ENCODE measurements at regions not wholly inside any gene's neighbourhood (a gene's known extent, or its start where the extent isn't known, plus 50 kb on each side); places are given as distances from the start of the nearest gene placed in this dataset.

- ChIA-PET POLR2A (no interaction called here), CTCF (no interaction called here)
- TF ChIP-seq BHLHE40 (IDR thresholded peaks at IDR 0.05; ENCODE audit: borderline replicate concordance), result no peak
Measured at GRCh38 chr6:84349542-84349941, 122.1 kb upstream of the CEP162 start.

DNA sequence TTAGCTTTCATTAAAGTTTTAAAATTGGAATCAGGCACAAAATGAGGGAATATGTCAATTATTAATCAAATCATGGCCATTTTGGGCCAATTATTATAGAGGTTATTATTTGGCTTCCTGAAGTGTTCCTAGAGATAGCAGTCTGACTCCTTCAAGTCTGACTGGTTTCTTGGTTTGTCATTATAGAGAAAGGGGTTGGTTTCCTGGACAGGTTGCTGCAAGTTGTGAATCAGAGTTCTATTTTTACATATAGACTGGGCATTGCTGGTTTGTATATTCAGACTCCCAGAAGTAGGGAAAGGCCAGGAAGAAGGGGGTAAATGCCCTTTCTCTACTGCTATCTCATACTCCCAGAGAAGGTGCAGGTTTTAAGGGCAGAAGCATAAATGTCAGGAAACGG is 121.4 kb upstream of the CEP162 start:
- no peak for DNase-seq (ENCODE audit: extremely low spot score)
- CTCF ChIA-PET, result interaction anchor here (1.1 kb wide), 1 partner anchor 74 kb away, joined by 3 read pairs; no protein-coding TSS in a partner anchor
- POLR2A ChIA-PET, result no interaction called here
- TF ChIP-seq CTBP1 (IDR thresholded peaks at IDR 0.05; ENCODE audit: borderline replicate concordance), result no peak
- TF ChIP-seq PKNOX1 (IDR thresholded peaks at IDR 0.05), result no peak
- no peak for TF ChIP-seq ARNT (IDR thresholded peaks at IDR 0.05)
- TF ChIP-seq LEF1 (IDR thresholded peaks at IDR 0.05; ENCODE audit: borderline replicate concordance), result no peak
- no peak for TF ChIP-seq BHLHE40 (IDR thresholded peaks at IDR 0.05; ENCODE audit: borderline replicate concordance)
- TF ChIP-seq HDGF (IDR thresholded peaks at IDR 0.05; ENCODE audit: borderline replicate concordance), result no peak
- no peak for TF ChIP-seq L3MBTL2 (conservative IDR thresholded peaks at IDR 0.05)
- no peak for TF ChIP-seq ZNF384 (IDR thresholded peaks at IDR 0.05)
- no peak for TF ChIP-seq FOXK2 (IDR thresholded peaks at IDR 0.05)
- no peak for TF ChIP-seq SP1 (IDR thresholded peaks at IDR 0.05)
- TF ChIP-seq ELF4 (IDR thresholded peaks at IDR 0.05), result no peak
- TF ChIP-seq NFRKB (IDR thresholded peaks at IDR 0.05), result no peak
- TF ChIP-seq FOXM1 (IDR thresholded peaks at IDR 0.05; ENCODE audit: borderline replicate concordance), result no peak
- no peak for TF ChIP-seq TARDBP (IDR thresholded peaks at IDR 0.05)
- TF ChIP-seq FOXA1 (IDR thresholded peaks at IDR 0.05), result no peak
- TF ChIP-seq SUZ12 (IDR thresholded peaks at IDR 0.05), result no peak

More at GRCh38 chr6:84349542-84349941, 122.1 kb upstream of the CEP162 start:
- no peak for DNase-seq (ENCODE audit: extremely low spot score)

DNA sequence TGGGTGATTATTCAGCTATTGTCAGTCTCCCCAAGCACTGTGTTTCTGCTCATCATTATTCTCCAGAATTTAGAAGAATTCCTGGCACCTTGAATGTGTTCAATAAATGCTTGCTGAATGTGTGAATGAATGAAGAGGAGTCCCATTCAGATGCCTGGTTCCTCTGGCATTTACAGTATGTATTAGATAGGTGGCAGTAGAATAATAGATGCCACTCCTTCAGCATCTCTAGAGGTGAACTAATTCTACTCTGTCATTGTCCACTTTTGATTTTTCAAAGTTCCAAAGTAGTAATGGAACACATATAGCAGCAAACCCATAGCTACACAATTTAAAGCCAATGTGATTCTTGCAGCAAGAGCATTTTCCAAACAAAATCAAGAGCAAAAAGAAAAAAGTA is 118.9 kb upstream of the CEP162 start:
- no peak for TF ChIP-seq SUZ12 (IDR thresholded peaks at IDR 0.05)
- no peak for TF ChIP-seq LEF1 (IDR thresholded peaks at IDR 0.05; ENCODE audit: borderline replicate concordance)
- TF ChIP-seq BHLHE40 (IDR thresholded peaks at IDR 0.05; ENCODE audit: borderline replicate concordance), result no peak
- TF ChIP-seq TARDBP (IDR thresholded peaks at IDR 0.05), result no peak
- no peak for TF ChIP-seq L3MBTL2 (conservative IDR thresholded peaks at IDR 0.05)
- TF ChIP-seq ELF4 (IDR thresholded peaks at IDR 0.05), result no peak
- no peak for TF ChIP-seq HDGF (IDR thresholded peaks at IDR 0.05; ENCODE audit: borderline replicate concordance)
- no peak for TF ChIP-seq ARNT (IDR thresholded peaks at IDR 0.05)
- no peak for TF ChIP-seq CTBP1 (IDR thresholded peaks at IDR 0.05; ENCODE audit: borderline replicate concordance)
- TF ChIP-seq ZNF384 (IDR thresholded peaks at IDR 0.05), result no peak
- TF ChIP-seq FOXK2 (IDR thresholded peaks at IDR 0.05), result no peak
- POLR2A ChIA-PET, result no interaction called here
- CTCF ChIA-PET, result interaction anchor here (1.0 to 1.3 kb wide), 2 partner anchors 21 to 76 kb away, joined by 3 read pairs; no protein-coding TSS in a partner anchor
- no peak for DNase-seq (ENCODE audit: extremely low spot score)

DNA sequence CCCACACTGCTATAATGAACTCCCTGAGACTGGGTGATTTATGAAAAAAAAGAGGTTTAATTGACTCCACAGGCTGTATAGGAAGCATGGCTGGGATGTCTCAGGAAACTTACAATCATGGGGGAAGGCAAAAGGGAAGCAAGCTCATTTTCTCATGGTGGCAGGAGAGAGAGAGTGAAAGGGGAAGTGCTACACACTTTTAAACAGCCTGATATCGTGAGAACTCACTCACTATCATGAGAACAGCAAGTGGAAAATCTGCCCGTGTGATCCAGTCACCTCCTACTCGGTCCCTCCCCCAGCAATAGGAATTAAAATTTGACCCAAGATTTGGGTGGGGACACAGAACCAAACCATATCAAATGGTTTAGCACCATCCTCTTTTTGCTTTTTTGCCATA is 116.6 kb upstream of the CEP162 start:
- CTCF ChIA-PET, result interaction anchor here (0.5 kb wide), 1 partner anchor 69 kb away, joined by 3 read pairs; no protein-coding TSS in a partner anchor
- TF ChIP-seq LEF1 (IDR thresholded peaks at IDR 0.05; ENCODE audit: borderline replicate concordance) (no peak), PKNOX1 (IDR thresholded peaks at IDR 0.05) (no peak), NFRKB (IDR thresholded peaks at IDR 0.05) (no peak), SP1 (IDR thresholded peaks at IDR 0.05) (no peak), FOXA1 (IDR thresholded peaks at IDR 0.05) (no peak), FOXK2 (IDR thresholded peaks at IDR 0.05) (no peak), ARNT (IDR thresholded peaks at IDR 0.05) (no peak), ZNF384 (IDR thresholded peaks at IDR 0.05) (no peak), ELF4 (IDR thresholded peaks at IDR 0.05) (no peak), FOXM1 (IDR thresholded peaks at IDR 0.05; ENCODE audit: borderline replicate concordance) (no peak), HDGF (IDR thresholded peaks at IDR 0.05; ENCODE audit: borderline replicate concordance) (no peak), TARDBP (IDR thresholded peaks at IDR 0.05) (no peak), BHLHE40 (IDR thresholded peaks at IDR 0.05; ENCODE audit: borderline replicate concordance) (no peak)
- POLR2A ChIA-PET, result no interaction called here
- no peak for DNase-seq (ENCODE audit: extremely low spot score)

DNA sequence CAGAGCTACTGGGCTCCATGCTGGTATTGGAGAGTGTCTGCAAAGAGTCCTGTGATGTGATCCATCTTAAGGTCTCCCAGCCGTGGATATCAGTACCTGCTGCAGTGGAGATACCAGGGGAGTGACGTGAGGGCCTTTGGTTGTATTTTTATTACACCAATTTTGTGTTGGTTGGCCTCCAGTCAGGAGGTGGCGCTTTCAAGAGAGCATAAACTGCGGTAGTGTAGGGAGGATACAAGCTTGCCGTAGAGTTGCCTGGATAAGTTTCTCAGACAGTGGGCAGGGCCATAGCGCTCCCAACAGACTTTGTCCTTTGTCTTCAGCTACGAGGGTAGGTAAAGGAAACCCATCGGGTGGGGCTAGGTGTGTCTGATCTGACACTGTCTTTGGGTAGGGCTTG is 113.0 kb upstream of the CEP162 start:
- POLR2A ChIA-PET, result no interaction called here
- DNase-seq (ENCODE audit: extremely low spot score), result no peak
- no peak for TF ChIP-seq HDGF (IDR thresholded peaks at IDR 0.05; ENCODE audit: borderline replicate concordance)
- no peak for TF ChIP-seq BHLHE40 (IDR thresholded peaks at IDR 0.05; ENCODE audit: borderline replicate concordance)
- TF ChIP-seq PKNOX1 (IDR thresholded peaks at IDR 0.05), result no peak
- no peak for TF ChIP-seq NFRKB (IDR thresholded peaks at IDR 0.05)
- TF ChIP-seq ARNT (IDR thresholded peaks at IDR 0.05), result no peak
- no peak for TF ChIP-seq SUZ12 (IDR thresholded peaks at IDR 0.05)
- no peak for TF ChIP-seq SP1 (IDR thresholded peaks at IDR 0.05)
- no peak for TF ChIP-seq FOXK2 (IDR thresholded peaks at IDR 0.05)
- no peak for TF ChIP-seq L3MBTL2 (conservative IDR thresholded peaks at IDR 0.05)
- TF ChIP-seq FOXM1 (IDR thresholded peaks at IDR 0.05; ENCODE audit: borderline replicate concordance), result no peak
- TF ChIP-seq CTBP1 (IDR thresholded peaks at IDR 0.05; ENCODE audit: borderline replicate concordance), result no peak
- TF ChIP-seq ELF4 (IDR thresholded peaks at IDR 0.05), result no peak
- TF ChIP-seq ZNF384 (IDR thresholded peaks at IDR 0.05), result no peak
- no peak for TF ChIP-seq LEF1 (IDR thresholded peaks at IDR 0.05; ENCODE audit: borderline replicate concordance)
- no peak for TF ChIP-seq TARDBP (IDR thresholded peaks at IDR 0.05)
- CTCF ChIA-PET, result interaction anchor here (0.7 kb wide), 1 partner anchor 1142 kb away, joined by 3 read pairs; no protein-coding TSS in a partner anchor

DNA sequence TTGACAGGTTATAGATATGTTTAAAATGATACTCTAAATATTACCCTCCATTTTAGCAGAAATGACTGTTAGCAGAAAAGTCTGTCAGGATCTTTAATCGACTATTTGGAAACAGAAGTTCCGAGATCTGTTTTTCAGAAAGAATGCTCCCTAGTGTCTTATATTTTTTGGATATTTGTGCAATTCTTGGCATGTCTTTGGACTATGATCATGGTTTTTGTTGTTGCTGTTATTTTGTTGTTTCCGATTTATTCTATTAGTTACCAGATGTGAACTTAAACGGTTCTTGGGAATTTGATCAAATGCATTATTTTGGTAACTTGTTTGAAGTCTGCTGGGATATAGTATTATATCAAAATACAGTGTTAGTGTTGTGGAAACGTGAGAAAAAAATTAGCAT is 106.4 kb upstream of the CEP162 start:
- DNase-seq (ENCODE audit: extremely low spot score), result no peak
- TF ChIP-seq TARDBP (IDR thresholded peaks at IDR 0.05) (no peak), ARNT (IDR thresholded peaks at IDR 0.05) (no peak)
- POLR2A ChIA-PET, result no interaction called here
- CTCF ChIA-PET, result no interaction called here

Measured in HEK293T (cell line).